ENCODE measurements at regions not wholly inside any gene's neighbourhood (a gene's known extent, or its start where the extent isn't known, plus 50 kb on each side); places are given as distances from the start of the nearest gene placed in this dataset. TPM values are rescaled to one million over a fixed set of nuclear protein-coding genes. Genes with fewer than 3 reads are reported as not detected.

Small RNA genes in the stretch of these regions (small RNA-seq; reads per million reads assigned to genes)
- gene RNA5SP360, result not detected

All from skeletal muscle satellite cell (primary cell).